ENCODE measurements at regions not wholly inside any gene's neighbourhood (a gene's known extent, or its start where the extent isn't known, plus 50 kb on each side); places are given as distances from the start of the nearest gene placed in this dataset.

DNA sequence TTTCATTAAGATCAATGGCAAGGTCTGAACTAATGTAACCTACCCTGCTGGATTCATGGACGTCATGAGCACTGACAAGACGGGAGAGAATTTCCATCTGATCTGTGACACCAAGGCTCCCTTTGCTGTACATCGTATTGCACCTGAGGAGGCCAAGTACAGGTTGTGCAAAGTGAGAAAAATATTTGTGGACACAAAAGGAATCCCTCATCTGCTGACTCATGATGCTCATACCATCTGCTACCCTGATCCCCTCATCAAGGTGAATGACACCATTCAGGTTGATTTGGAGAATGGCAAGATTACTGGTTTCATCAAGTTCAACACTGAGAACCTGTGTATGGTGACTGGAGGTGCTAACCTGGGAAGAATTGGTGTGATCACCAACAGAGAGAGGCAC lies 82.3 kb upstream of the NDUFV2 start:
- Histone ChIP-seq H3K4me3 (ENCODE audit: low read depth in 1 of 3, low read length in 3 of 3) (no peak overlapping the region), H3K4me1 (ENCODE audit: control insufficient read depth in 4 of 4, insufficient read depth in 4 of 4, low read length in 3 of 4) (no peaks in the 10 kb centered on the region)

DNA sequence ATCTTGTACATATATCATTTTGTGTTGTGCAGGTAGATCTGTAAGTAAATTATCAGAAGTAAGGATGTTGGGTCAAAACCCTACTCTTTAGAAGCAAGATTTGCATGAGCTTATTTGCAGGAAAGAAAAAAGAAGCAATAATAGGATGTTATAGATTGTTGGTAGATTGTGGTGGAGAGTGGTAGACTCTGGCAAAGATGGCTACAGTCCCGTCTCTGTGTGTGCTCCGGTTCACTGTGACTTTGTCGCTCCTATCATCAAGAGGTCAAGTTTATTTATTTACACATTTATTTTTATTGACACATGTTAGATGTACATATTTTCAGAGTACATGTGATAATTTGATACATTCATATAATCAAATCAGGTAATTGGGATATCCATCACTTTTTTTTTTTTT lies 81.0 kb upstream of the NDUFV2 start:
- Histone ChIP-seq H3K27me3 (ENCODE audit: control insufficient read depth in 4 of 4, insufficient read depth in 4 of 4, low read length in 3 of 4) (no peaks in the 10 kb centered on the region), H3K4me3 (ENCODE audit: low read depth in 1 of 3, low read length in 3 of 3) (no peak overlapping the region), H3K4me1 (ENCODE audit: control insufficient read depth in 4 of 4, insufficient read depth in 4 of 4, low read length in 3 of 4) (no peaks in the 10 kb centered on the region), H3K9ac (ENCODE audit: low read depth in 1 of 2, low read length in 2 of 2) (no peak overlapping the region), H3K36me3 (ENCODE audit: control insufficient read depth in 4 of 4, insufficient read depth in 3 of 4, low read depth in 1 of 4, low read length in 3 of 4) (no peaks in the 10 kb centered on the region), H3K9me3 (ENCODE audit: control insufficient read depth in 4 of 4, low read length in 3 of 4) (peaks cover 0 to 2% (median 0%) of the 10 kb centered on the region in 4 donors), H3K27ac (ENCODE audit: low read depth in 1 of 2, low read length in 2 of 2) (no peak overlapping the region)
- DNase-seq (ENCODE audit: low spot score) = no peak
- WGBS = 95% methylated on average over 3 of the region's 3 CpGs
- TF ChIP-seq, protein P1, sequence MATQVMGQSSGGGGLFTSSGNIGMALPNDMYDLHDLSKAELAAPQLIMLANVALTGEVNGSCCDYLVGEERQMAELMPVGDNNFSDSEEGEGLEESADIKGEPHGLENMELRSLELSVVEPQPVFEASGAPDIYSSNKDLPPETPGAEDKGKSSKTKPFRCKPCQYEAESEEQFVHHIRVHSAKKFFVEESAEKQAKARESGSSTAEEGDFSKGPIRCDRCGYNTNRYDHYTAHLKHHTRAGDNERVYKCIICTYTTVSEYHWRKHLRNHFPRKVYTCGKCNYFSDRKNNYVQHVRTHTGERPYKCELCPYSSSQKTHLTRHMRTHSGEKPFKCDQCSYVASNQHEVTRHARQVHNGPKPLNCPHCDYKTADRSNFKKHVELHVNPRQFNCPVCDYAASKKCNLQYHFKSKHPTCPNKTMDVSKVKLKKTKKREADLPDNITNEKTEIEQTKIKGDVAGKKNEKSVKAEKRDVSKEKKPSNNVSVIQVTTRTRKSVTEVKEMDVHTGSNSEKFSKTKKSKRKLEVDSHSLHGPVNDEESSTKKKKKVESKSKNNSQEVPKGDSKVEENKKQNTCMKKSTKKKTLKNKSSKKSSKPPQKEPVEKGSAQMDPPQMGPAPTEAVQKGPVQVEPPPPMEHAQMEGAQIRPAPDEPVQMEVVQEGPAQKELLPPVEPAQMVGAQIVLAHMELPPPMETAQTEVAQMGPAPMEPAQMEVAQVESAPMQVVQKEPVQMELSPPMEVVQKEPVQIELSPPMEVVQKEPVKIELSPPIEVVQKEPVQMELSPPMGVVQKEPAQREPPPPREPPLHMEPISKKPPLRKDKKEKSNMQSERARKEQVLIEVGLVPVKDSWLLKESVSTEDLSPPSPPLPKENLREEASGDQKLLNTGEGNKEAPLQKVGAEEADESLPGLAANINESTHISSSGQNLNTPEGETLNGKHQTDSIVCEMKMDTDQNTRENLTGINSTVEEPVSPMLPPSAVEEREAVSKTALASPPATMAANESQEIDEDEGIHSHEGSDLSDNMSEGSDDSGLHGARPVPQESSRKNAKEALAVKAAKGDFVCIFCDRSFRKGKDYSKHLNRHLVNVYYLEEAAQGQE (IDR thresholded peaks at IDR 0.05) = no peak
- TF ChIP-seq HNF4A (conservative IDR thresholded peaks at IDR 0.05) (no peak), GABPA (IDR thresholded peaks at IDR 0.05 in 1 of 2, conservative IDR thresholded peaks at IDR 0.05 in 1 of 2) (no peak), TAF1 (conservative IDR thresholded peaks at IDR 0.05) (no peak), RAD21 (IDR thresholded peaks at IDR 0.05) (no peak), NR2F2 (IDR thresholded peaks at IDR 0.05) (no peak), JUND (IDR thresholded peaks at IDR 0.05) (no peak), SP1 (IDR thresholded peaks at IDR 0.05) (no peak), HNF4G (IDR thresholded peaks at IDR 0.05) (no peak)
- TF ChIP-seq, protein P2, sequence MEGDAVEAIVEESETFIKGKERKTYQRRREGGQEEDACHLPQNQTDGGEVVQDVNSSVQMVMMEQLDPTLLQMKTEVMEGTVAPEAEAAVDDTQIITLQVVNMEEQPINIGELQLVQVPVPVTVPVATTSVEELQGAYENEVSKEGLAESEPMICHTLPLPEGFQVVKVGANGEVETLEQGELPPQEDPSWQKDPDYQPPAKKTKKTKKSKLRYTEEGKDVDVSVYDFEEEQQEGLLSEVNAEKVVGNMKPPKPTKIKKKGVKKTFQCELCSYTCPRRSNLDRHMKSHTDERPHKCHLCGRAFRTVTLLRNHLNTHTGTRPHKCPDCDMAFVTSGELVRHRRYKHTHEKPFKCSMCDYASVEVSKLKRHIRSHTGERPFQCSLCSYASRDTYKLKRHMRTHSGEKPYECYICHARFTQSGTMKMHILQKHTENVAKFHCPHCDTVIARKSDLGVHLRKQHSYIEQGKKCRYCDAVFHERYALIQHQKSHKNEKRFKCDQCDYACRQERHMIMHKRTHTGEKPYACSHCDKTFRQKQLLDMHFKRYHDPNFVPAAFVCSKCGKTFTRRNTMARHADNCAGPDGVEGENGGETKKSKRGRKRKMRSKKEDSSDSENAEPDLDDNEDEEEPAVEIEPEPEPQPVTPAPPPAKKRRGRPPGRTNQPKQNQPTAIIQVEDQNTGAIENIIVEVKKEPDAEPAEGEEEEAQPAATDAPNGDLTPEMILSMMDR (IDR thresholded peaks at IDR 0.05; ENCODE audit: low read depth, low read length, missing input control) = no peak
- TF ChIP-seq, protein P3, sequence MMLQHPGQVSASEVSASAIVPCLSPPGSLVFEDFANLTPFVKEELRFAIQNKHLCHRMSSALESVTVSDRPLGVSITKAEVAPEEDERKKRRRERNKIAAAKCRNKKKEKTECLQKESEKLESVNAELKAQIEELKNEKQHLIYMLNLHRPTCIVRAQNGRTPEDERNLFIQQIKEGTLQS (IDR thresholded peaks at IDR 0.05) = no peak

More for the DNA sequence above, 82.3 kb upstream of the NDUFV2 start:
- TF ChIP-seq SP1 (IDR thresholded peaks at IDR 0.05) (no peak), HNF4A (conservative IDR thresholded peaks at IDR 0.05) (no peak), RAD21 (IDR thresholded peaks at IDR 0.05) (no peak), RXRA (IDR thresholded peaks at IDR 0.05) (no peak), NR2F2 (IDR thresholded peaks at IDR 0.05) (no peak), GABPA (IDR thresholded peaks at IDR 0.05 in 1 of 2, conservative IDR thresholded peaks at IDR 0.05 in 1 of 2) (no peak), FOXA1 (IDR thresholded peaks at IDR 0.05) (no peak), TAF1 (conservative IDR thresholded peaks at IDR 0.05) (no peak), EGR1 (IDR thresholded peaks at IDR 0.05; ENCODE audit: low read depth in 2 of 2) (no peak), HNF4G (IDR thresholded peaks at IDR 0.05) (no peak), FOXA2 (IDR thresholded peaks at IDR 0.05) (no peak), JUND (IDR thresholded peaks at IDR 0.05) (no peak)
- TF ChIP-seq, protein P2 (IDR thresholded peaks at IDR 0.05; ENCODE audit: low read depth, low read length, missing input control) = no peak
- TF ChIP-seq, protein P4, sequence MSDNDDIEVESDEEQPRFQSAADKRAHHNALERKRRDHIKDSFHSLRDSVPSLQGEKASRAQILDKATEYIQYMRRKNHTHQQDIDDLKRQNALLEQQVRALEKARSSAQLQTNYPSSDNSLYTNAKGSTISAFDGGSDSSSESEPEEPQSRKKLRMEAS (IDR thresholded peaks at IDR 0.05) = no peak
- TF ChIP-seq, protein P5, sequence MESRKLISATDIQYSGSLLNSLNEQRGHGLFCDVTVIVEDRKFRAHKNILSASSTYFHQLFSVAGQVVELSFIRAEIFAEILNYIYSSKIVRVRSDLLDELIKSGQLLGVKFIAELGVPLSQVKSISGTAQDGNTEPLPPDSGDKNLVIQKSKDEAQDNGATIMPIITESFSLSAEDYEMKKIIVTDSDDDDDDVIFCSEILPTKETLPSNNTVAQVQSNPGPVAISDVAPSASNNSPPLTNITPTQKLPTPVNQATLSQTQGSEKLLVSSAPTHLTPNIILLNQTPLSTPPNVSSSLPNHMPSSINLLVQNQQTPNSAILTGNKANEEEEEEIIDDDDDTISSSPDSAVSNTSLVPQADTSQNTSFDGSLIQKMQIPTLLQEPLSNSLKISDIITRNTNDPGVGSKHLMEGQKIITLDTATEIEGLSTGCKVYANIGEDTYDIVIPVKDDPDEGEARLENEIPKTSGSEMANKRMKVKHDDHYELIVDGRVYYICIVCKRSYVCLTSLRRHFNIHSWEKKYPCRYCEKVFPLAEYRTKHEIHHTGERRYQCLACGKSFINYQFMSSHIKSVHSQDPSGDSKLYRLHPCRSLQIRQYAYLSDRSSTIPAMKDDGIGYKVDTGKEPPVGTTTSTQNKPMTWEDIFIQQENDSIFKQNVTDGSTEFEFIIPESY (IDR thresholded peaks at IDR 0.05) = no peak
- no peaks in the 10 kb centered on the region for H3K27me3 ChIP-seq (ENCODE audit: control insufficient read depth in 4 of 4, insufficient read depth in 4 of 4, low read length in 3 of 4)
- no peak overlapping the region for H3K27ac ChIP-seq (ENCODE audit: low read depth in 1 of 2, low read length in 2 of 2)
- no peaks in the 10 kb centered on the region for H3K36me3 ChIP-seq (ENCODE audit: control insufficient read depth in 4 of 4, insufficient read depth in 3 of 4, low read depth in 1 of 4, low read length in 3 of 4)
- DNase-seq (ENCODE audit: low spot score) = no peak
- no peak overlapping the region for H3K9ac ChIP-seq (ENCODE audit: low read depth in 1 of 2, low read length in 2 of 2)
- H3K9me3 ChIP-seq (ENCODE audit: control insufficient read depth in 4 of 4, low read length in 3 of 4) = peaks cover 0 to 2% (median 0%) of the 10 kb centered on the region in 4 donors
- WGBS = 92% methylated on average over 3 of the region's 3 CpGs
